ENCODE measurements at regions not wholly inside any gene's neighbourhood (a gene's known extent, or its start where the extent isn't known, plus 50 kb on each side); places are given as distances from the start of the nearest gene placed in this dataset.

GRCh38 chr2:239832490-239833268, 192.5 kb downstream of the NDUFA10 start:
- TF ChIP-seq CTCF (optimal IDR thresholded peaks at IDR 0.05 in 1 of 3, IDR thresholded peaks at IDR 0.05 in 1 of 3, conservative IDR thresholded peaks at IDR 0.05 in 1 of 3; ENCODE audit: extremely low read depth in 1 of 3, insufficient read depth in 2 of 3, low read length in 3 of 3): no peak
- no peak for TF ChIP-seq EZH2 (IDR thresholded peaks at IDR 0.05; ENCODE audit: low read length)

Measured in keratinocyte (primary cell).